ENCODE measurements at regions not wholly inside any gene's neighbourhood (a gene's known extent, or its start where the extent isn't known, plus 50 kb on each side); places are given as distances from the start of the nearest gene placed in this dataset.

GRCh38 chr12:93967454-93967853, 180.9 kb upstream of the PLXNC1 start:
- DNase-seq (ENCODE audit: low read depth) = no peak
- no peak overlapping the region for H3K4me3 ChIP-seq (ENCODE audit: low read depth, low read length)
- no peak for TF ChIP-seq CTCF (IDR thresholded peaks at IDR 0.05; ENCODE audit: low read depth, low read length, missing control alignments)

GRCh38 chr12:93968536-93969285, 179.7 kb upstream of the PLXNC1 start:
- TF ChIP-seq CTCF (IDR thresholded peaks at IDR 0.05; ENCODE audit: low read depth, low read length, missing control alignments) = no peak
- H3K4me3 ChIP-seq (ENCODE audit: low read depth, low read length) = no peak overlapping the region
- no peak for DNase-seq (ENCODE audit: low read depth)

- DNase-seq (ENCODE audit: low read depth) = no peak
- TF ChIP-seq CTCF (IDR thresholded peaks at IDR 0.05; ENCODE audit: low read depth, low read length, missing control alignments) = no peak
- no peak overlapping the region for H3K4me3 ChIP-seq (ENCODE audit: low read depth, low read length)
Observed at GRCh38 chr12:93970900-93971688, 177.3 kb upstream of the PLXNC1 start.

DNA sequence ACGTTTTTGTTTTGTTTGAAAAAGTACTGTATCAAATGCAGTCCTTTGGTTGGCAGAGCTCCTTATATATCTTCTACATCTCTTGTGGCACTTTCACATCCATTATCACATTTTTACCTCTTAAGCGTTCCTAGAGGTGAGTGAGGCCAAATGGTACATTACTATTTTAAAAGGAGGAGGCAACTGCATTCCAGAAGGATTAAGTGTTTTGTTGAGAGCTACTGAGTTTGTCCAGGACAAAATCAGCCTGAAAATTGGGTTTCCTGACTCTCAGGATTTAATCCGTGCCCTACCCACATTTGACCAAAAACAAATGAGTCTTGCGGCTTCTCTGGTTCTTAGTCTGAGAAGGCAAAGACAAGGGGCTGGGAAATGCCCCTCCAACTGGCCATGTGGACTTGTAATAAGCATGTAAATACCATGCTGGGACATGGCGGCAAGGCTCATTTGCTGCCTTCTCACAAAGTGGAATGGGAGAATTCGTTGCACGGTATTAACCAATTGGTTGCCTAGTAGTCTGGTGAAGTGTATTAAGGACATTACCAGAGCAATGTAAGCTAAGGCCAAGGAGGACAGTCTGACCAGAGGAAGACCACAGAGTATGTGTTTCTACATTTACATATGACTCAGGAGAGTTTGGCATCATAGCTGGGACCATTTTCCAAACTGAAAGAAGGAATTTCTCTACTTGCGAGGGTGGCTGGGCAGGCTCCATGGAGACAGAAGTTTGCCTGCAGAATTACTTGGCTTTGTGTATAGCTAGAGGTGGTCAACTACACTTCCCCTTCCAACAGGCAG, 175.8 kb upstream of the PLXNC1 start:
- no peak for TF ChIP-seq CTCF (IDR thresholded peaks at IDR 0.05; ENCODE audit: low read depth, low read length, missing control alignments)
- DNase-seq (ENCODE audit: low read depth) = no peak
- H3K4me3 ChIP-seq (ENCODE audit: low read depth, low read length) = no peak overlapping the region

DNA sequence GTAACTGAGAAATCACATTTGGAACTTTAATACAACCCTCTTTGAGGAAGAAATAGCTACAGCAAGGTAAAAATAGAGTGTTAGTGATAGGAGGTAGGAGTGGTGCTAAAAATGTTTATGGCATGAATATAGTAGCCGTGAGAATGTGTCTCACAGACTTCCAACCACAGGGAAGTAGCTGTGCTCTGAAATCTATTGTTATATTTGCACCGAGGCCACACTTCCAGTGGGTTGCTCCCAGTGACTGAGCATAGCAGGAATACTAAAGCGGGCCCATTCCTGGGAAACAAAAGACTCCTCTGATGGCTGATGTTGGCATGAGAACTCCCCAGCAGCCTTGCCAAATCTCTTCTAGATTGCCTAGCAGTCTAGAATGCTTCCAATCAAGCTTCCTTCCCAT, 174.1 kb upstream of the PLXNC1 start:
- TF ChIP-seq CTCF (IDR thresholded peaks at IDR 0.05; ENCODE audit: low read depth, low read length, missing control alignments) = no peak
- no peak for DNase-seq (ENCODE audit: low read depth)
- H3K4me3 ChIP-seq (ENCODE audit: low read depth, low read length) = no peak overlapping the region

- no peak for TF ChIP-seq CTCF (IDR thresholded peaks at IDR 0.05; ENCODE audit: low read depth, low read length, missing control alignments)
- no peak overlapping the region for H3K4me3 ChIP-seq (ENCODE audit: low read depth, low read length)
- no peak for DNase-seq (ENCODE audit: low read depth)
Observed at GRCh38 chr12:93976024-93976423, 172.4 kb upstream of the PLXNC1 start.

All from GM12864 (cell line).